MM.1S (cell line): ENCODE measurements at regions not wholly inside any gene's neighbourhood (a gene's known extent, or its start where the extent isn't known, plus 50 kb on each side); places are given as distances from the start of the nearest gene placed in this dataset.

ENCODE experiments used
- DNase-seq: peaks from one replicate; pipeline ENCODE4 v3.0.0-alpha.2; 2015
- H2AFZ ChIP-seq: fragments of 300-600 bp; sonication (generic); 2 replicates; pipeline ENCODE4 v1.6.0; 2016; ENCODE audit warnings: antibody characterized with exemption, low read length
- H3F3A ChIP-seq: fragments of 300-600 bp; sonication (generic); 2 replicates; pipeline ENCODE4 v1.6.1; 2016; ENCODE audit warnings: mild to moderate bottlenecking, antibody characterized with exemption, low read length, moderate library complexity, mixed read lengths; ENCODE audit not compliant: insufficient read depth
- H3K27ac ChIP-seq: fragments of 300-600 bp; sonication (generic); 2 replicates; pipeline ENCODE4 v1.5.1; 2016; ENCODE audit warnings: mild to moderate bottlenecking, low read length
- H3K27me3 ChIP-seq: fragments of 300-600 bp; sonication (generic); replicated peaks from 2 replicates; pipeline ENCODE4 v1.6.0; 2016; ENCODE audit warnings: low read length; ENCODE audit not compliant: insufficient read depth
- H3K36me3 ChIP-seq: fragments of 300-600 bp; sonication (generic); replicated peaks from 2 replicates; pipeline ENCODE4 v1.6.1; 2016; ENCODE audit warnings: mild to moderate bottlenecking, low read length, mixed read lengths; ENCODE audit not compliant: insufficient read depth
- H3K4me1 ChIP-seq: fragments of 300-600 bp; sonication (generic); 2 replicates; pipeline ENCODE4 v1.6.1; 2016; ENCODE audit warnings: low read length, mixed read lengths
- H3K4me2 ChIP-seq: fragments of 300-600 bp; sonication (generic); 2 replicates; pipeline ENCODE4 v1.6.0; 2016; ENCODE audit warnings: low read depth, low read length
- H3K4me3 ChIP-seq: fragments of 300-600 bp; sonication (generic); 2 replicates; pipeline ENCODE4 v1.5.1; 2016; ENCODE audit warnings: low read length, mixed read lengths
- H3K79me2 ChIP-seq: fragments of 300-600 bp; sonication (generic); 2 replicates; pipeline ENCODE4 v1.6.1; 2016; ENCODE audit warnings: mixed run types, low read length, mixed read lengths
- H3K9ac ChIP-seq: fragments of 300-600 bp; sonication (generic); 2 replicates; pipeline ENCODE4 v1.6.1; 2016; ENCODE audit warnings: low read length, mixed read lengths
- H3K9me2 ChIP-seq: fragments of 300-600 bp; sonication (generic); replicated peaks from 2 replicates; pipeline ENCODE4 v1.6.1; 2016; ENCODE audit warnings: mild to moderate bottlenecking, low read length, mixed read lengths; ENCODE audit not compliant: insufficient read depth
- H3K9me3 ChIP-seq: fragments of 300-600 bp; sonication (generic); replicated peaks from 2 replicates; pipeline ENCODE4 v1.6.1; 2016; ENCODE audit warnings: mild to moderate bottlenecking, low read length, mixed read lengths; ENCODE audit not compliant: insufficient read depth
- H4K20me1 ChIP-seq: fragments of 300-600 bp; sonication (generic); 2 replicates; pipeline ENCODE4 v1.6.1; 2016; ENCODE audit warnings: mild to moderate bottlenecking, low read length, moderate library complexity, mixed read lengths; ENCODE audit not compliant: insufficient read depth
- CTCF ChIP-seq: fragments of 300-600 bp; sonication (generic); IDR thresholded peaks from 2 replicates; pipeline ENCODE4 v1.5.1; 2016; ENCODE audit warnings: antibody characterized with exemption, low read length, mixed read lengths
- EZH2 ChIP-seq: fragments of 300-600 bp; sonication (generic); optimal IDR thresholded peaks from 2 replicates; pipeline ENCODE3; 2017; ENCODE audit warnings: low read depth, mild to moderate bottlenecking, antibody characterized with exemption, low read length, mixed read lengths
- EZH2phosphoT487 ChIP-seq: fragments of 300-600 bp; sonication (generic); IDR thresholded peaks from 2 replicates; pipeline ENCODE4 v1.6.1; 2018; ENCODE audit warnings: antibody characterized with exemption, low read length

GRCh38 chr3:135762188-135762856 is 203.2 kb upstream of the PPP2R3A start:
- no peak overlapping the region for H3K27ac ChIP-seq
- H3K9ac ChIP-seq, result no peak overlapping the region
- H3K36me3 ChIP-seq, result no peaks in the 10 kb centered on the region
- H3K4me2 ChIP-seq, result no peak overlapping the region
- H3K79me2 ChIP-seq, result no peaks in the 10 kb centered on the region
- TF ChIP-seq EZH2phosphoT487 (no peak), CTCF (no peak), EZH2 (no peak)
- no peaks in the 10 kb centered on the region for H3K9me2 ChIP-seq
- H3K27me3 ChIP-seq, result no peaks in the 10 kb centered on the region
- DNase-seq, result no peak
- no peak overlapping the region for H2AFZ ChIP-seq
- H3K9me3 ChIP-seq, result no peaks in the 10 kb centered on the region
- no peaks in the 10 kb centered on the region for H4K20me1 ChIP-seq
- H3K4me3 ChIP-seq, result no peak overlapping the region
- no peaks in the 10 kb centered on the region for H3F3A ChIP-seq
- no peaks in the 10 kb centered on the region for H3K4me1 ChIP-seq

GRCh38 chr3:135766115-135766514 is 199.4 kb upstream of the PPP2R3A start:
- Histone ChIP-seq H3K79me2 (no peaks in the 10 kb centered on the region), H4K20me1 (no peaks in the 10 kb centered on the region), H3K27ac (no peak overlapping the region), H3K4me2 (no peak overlapping the region), H3K4me3 (no peak overlapping the region), H3K27me3 (no peaks in the 10 kb centered on the region), H2AFZ (no peak overlapping the region), H3K36me3 (no peaks in the 10 kb centered on the region), H3K9me3 (no peaks in the 10 kb centered on the region), H3K4me1 (no peaks in the 10 kb centered on the region), H3F3A (no peaks in the 10 kb centered on the region), H3K9me2 (no peaks in the 10 kb centered on the region), H3K9ac (no peak overlapping the region)
- no peak for TF ChIP-seq EZH2
- TF ChIP-seq CTCF, result no peak
- no peak for TF ChIP-seq EZH2phosphoT487
- DNase-seq, result no peak

GRCh38 chr3:135771760-135772159 is 193.8 kb upstream of the PPP2R3A start:
- H3K79me2 ChIP-seq, result no peaks in the 10 kb centered on the region
- H3K9me2 ChIP-seq, result no peaks in the 10 kb centered on the region
- no peak overlapping the region for H3K9ac ChIP-seq
- no peaks in the 10 kb centered on the region for H3K36me3 ChIP-seq
- no peak for DNase-seq
- H4K20me1 ChIP-seq, result no peaks in the 10 kb centered on the region
- no peaks in the 10 kb centered on the region for H3K9me3 ChIP-seq
- no peak overlapping the region for H3K4me2 ChIP-seq
- H3K27me3 ChIP-seq, result no peaks in the 10 kb centered on the region
- TF ChIP-seq CTCF (no peak), EZH2 (no peak), EZH2phosphoT487 (no peak)
- H3K4me1 ChIP-seq, result no peaks in the 10 kb centered on the region
- no peaks in the 10 kb centered on the region for H3F3A ChIP-seq
- H3K27ac ChIP-seq, result no peak overlapping the region
- no peak overlapping the region for H3K4me3 ChIP-seq
- H2AFZ ChIP-seq, result no peak overlapping the region
